ENCODE measurements at regions not wholly inside any gene's neighbourhood (a gene's known extent, or its start where the extent isn't known, plus 50 kb on each side); places are given as distances from the start of the nearest gene placed in this dataset.
"Not testable (repeated sequence)": the region's sequence is repeated elsewhere in the genome, so short reads cannot be mapped to it uniquely, and the experiment has no call there.

- DNase-seq (ENCODE audit: low read depth in 1 of 2, low spot score in 1 of 2) = no peak
These were observed 79.8 kb downstream of the ZNF92 start for GRCh38 chr7:65453341-65454030.

- DNase-seq (ENCODE audit: low read depth in 1 of 2, low spot score in 1 of 2) = no peak
These were observed 80.8 kb downstream of the ZNF92 start for GRCh38 chr7:65454469-65454868.

GRCh38 chr7:65455050-65455449 lies 81.4 kb downstream of the ZNF92 start:
- DNase-seq (ENCODE audit: low read depth in 1 of 2, low spot score in 1 of 2) = not testable (repeated sequence)

- no peak for DNase-seq (ENCODE audit: low read depth in 1 of 2, low spot score in 1 of 2)
These were observed 84.0 kb downstream of the ZNF92 start for GRCh38 chr7:65457705-65458104.

GRCh38 chr7:65459438-65459837 lies 85.8 kb downstream of the ZNF92 start:
- no peak for DNase-seq (ENCODE audit: low read depth in 1 of 2, low spot score in 1 of 2)

- no peak for DNase-seq (ENCODE audit: low read depth in 1 of 2, low spot score in 1 of 2)
These were observed 88.6 kb downstream of the ZNF92 start for GRCh38 chr7:65462148-65462716.

GRCh38 chr7:65463184-65463583 lies 89.5 kb downstream of the ZNF92 start:
- DNase-seq (ENCODE audit: low read depth in 1 of 2, low spot score in 1 of 2) = no peak

GRCh38 chr7:65469919-65470558 lies 96.4 kb downstream of the ZNF92 start:
- not testable (repeated sequence) for DNase-seq (ENCODE audit: low read depth in 1 of 2, low spot score in 1 of 2)

GRCh38 chr7:65471587-65471986 lies 97.9 kb downstream of the ZNF92 start:
- no peak for DNase-seq (ENCODE audit: low read depth in 1 of 2, low spot score in 1 of 2)

GRCh38 chr7:65475040-65475726 lies 101.5 kb downstream of the ZNF92 start:
- DNase-seq (ENCODE audit: low read depth in 1 of 2, low spot score in 1 of 2) = no peak

- DNase-seq (ENCODE audit: low read depth in 1 of 2, low spot score in 1 of 2) = no peak
These were observed 102.2 kb downstream of the ZNF92 start for GRCh38 chr7:65475734-65476319.

- no peak for DNase-seq (ENCODE audit: low read depth in 1 of 2, low spot score in 1 of 2)
These were observed 103.7 kb downstream of the ZNF92 start for GRCh38 chr7:65477326-65477725.

- no peak for DNase-seq (ENCODE audit: low read depth in 1 of 2, low spot score in 1 of 2)
These were observed 115.7 kb downstream of the ZNF92 start for GRCh38 chr7:65489260-65489767.

- not testable (repeated sequence) for DNase-seq (ENCODE audit: low read depth in 1 of 2, low spot score in 1 of 2)
These were observed 123.0 kb downstream of the ZNF92 start for GRCh38 chr7:65496697-65497096.

- no peak for DNase-seq (ENCODE audit: low read depth in 1 of 2, low spot score in 1 of 2)
These were observed 129.9 kb downstream of the ZNF92 start for GRCh38 chr7:65503434-65504152.

- not testable (repeated sequence) for DNase-seq (ENCODE audit: low read depth in 1 of 2, low spot score in 1 of 2)
These were observed 131.1 kb downstream of the ZNF92 start for GRCh38 chr7:65504504-65505319.

GRCh38 chr7:65505320-65505633 lies 131.6 kb downstream of the ZNF92 start:
- DNase-seq (ENCODE audit: low read depth in 1 of 2, low spot score in 1 of 2) = not testable (repeated sequence)

- DNase-seq (ENCODE audit: low read depth in 1 of 2, low spot score in 1 of 2) = not testable (repeated sequence)
These were observed 135.1 kb downstream of the ZNF92 start for GRCh38 chr7:65508581-65509367.

Measured in activated T-helper 1 cell treated with anti-CD3 and anti-CD28 coated beads, Interleukin-2, amount 50 U/mL, for 16 hours (primary cell).